ENCODE measurements at regions not wholly inside any gene's neighbourhood (a gene's known extent, or its start where the extent isn't known, plus 50 kb on each side); places are given as distances from the start of the nearest gene placed in this dataset.

DNA sequence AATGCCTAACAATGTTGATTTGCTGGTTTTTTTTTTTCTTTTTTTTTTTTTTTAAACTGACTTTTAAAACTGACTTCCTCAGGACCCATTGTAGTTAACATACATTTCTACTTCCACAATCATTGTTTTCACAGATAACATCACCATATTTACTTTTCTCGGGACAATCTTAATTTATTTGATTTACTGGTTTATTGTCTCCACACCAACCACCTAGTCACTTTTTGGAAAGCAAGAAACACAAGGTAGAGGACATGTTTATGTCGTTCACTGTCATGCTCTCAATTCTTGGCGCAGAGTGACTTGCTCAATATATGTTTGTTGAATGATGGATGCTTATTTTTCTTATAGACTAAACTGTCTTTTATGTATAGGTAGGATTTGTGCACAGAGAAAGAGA lies 2280.7 kb downstream of the MAT2B start:
- Mint-ChIP-seq H3K4me1 (peaks cover 4% of the 10 kb centered on the region), H3K27me3 (ENCODE audit: insufficient read depth) (no peaks in the 10 kb centered on the region), H3K4me3 (no peak overlapping the region), H3K9me3 (no peaks in the 10 kb centered on the region), H3K27ac (no peak overlapping the region), H3K36me3 (ENCODE audit: low read depth) (no peaks in the 10 kb centered on the region)
- 91 to 93% methylated on average over 3 of the region's 3 CpGs for WGBS, 2 experiments (ENCODE audit: insufficient coverage in 1 of 2, insufficient read length in 1 of 2)
- H3K27ac ChIP-seq (ENCODE audit: low read depth, low read length) = no peak overlapping the region
- no peaks in the 10 kb centered on the region for H3K27me3 ChIP-seq (ENCODE audit: control insufficient read depth, insufficient read depth, low read length, poor library complexity, severe bottlenecking)
- H3K36me3 ChIP-seq (ENCODE audit: control insufficient read depth, insufficient read depth, low read length) = no peaks in the 10 kb centered on the region
- H3K9ac ChIP-seq (ENCODE audit: extremely low read depth, low read length, poor library complexity, severe bottlenecking) = no peak overlapping the region
- no peak for DNase-seq
- TF ChIP-seq, protein P1, sequence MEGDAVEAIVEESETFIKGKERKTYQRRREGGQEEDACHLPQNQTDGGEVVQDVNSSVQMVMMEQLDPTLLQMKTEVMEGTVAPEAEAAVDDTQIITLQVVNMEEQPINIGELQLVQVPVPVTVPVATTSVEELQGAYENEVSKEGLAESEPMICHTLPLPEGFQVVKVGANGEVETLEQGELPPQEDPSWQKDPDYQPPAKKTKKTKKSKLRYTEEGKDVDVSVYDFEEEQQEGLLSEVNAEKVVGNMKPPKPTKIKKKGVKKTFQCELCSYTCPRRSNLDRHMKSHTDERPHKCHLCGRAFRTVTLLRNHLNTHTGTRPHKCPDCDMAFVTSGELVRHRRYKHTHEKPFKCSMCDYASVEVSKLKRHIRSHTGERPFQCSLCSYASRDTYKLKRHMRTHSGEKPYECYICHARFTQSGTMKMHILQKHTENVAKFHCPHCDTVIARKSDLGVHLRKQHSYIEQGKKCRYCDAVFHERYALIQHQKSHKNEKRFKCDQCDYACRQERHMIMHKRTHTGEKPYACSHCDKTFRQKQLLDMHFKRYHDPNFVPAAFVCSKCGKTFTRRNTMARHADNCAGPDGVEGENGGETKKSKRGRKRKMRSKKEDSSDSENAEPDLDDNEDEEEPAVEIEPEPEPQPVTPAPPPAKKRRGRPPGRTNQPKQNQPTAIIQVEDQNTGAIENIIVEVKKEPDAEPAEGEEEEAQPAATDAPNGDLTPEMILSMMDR (conservative IDR thresholded peaks at IDR 0.05) = no peak
- H3K4me3 ChIP-seq (ENCODE audit: low read length) = no peak overlapping the region
- H3K9me3 ChIP-seq (ENCODE audit: control insufficient read depth, low read length) = no peaks in the 10 kb centered on the region
- no peaks in the 10 kb centered on the region for H3K4me1 ChIP-seq (ENCODE audit: control insufficient read depth, insufficient read depth, low read length)

DNA sequence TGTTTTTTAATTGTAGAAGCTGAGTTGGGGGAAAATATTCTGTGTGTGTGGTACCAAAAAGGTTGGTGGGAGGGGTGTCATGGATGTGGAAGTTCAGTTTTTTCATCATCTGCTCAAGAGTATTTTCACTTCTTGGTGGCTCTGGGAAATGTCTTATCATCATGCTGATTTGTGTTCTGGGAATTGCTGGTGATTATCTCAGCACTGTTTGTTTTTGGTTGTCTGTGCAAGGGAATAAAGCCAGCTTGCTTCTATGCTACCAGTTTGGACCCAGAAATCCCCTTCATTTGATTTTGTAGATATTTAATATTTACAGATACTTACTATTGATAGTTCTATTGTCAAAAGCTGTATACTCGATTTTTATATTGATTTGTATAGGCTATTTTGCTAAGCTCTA lies 2289.7 kb downstream of the MAT2B start:
- H3K4me3 Mint-ChIP-seq = no peak overlapping the region

DNA sequence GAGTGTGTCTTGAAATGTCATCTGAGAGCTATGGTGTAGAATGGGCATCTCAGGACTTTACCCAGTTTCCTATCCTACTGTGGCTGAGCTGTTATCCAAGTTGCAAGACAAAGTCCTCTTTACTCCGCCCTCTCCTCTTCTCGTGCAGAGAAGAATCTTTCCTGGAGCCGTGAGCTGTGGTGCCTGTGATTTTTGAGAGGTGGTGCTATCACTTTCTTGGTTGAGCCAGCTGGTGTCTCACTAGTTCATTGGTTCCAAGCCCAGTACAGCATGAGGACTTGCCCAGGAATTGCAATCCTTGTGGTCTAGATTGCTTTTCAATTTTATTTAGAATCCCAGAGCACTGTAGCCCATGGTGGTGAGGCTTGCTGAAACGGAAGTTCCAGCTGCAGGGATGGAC lies 2300.3 kb downstream of the MAT2B start:
- no peak overlapping the region for H3K27ac Mint-ChIP-seq
- TF ChIP-seq, protein P1 (conservative IDR thresholded peaks at IDR 0.05) = peak; percentile 57
- H3K4me3 Mint-ChIP-seq = no peak overlapping the region
- Histone ChIP-seq H3K4me3 (ENCODE audit: low read length) (no peak overlapping the region), H3K36me3 (ENCODE audit: control insufficient read depth, insufficient read depth, low read length) (no peaks in the 10 kb centered on the region), H3K27me3 (ENCODE audit: control insufficient read depth, insufficient read depth, low read length, poor library complexity, severe bottlenecking) (no peaks in the 10 kb centered on the region), H3K9me3 (ENCODE audit: control insufficient read depth, low read length) (no peaks in the 10 kb centered on the region), H3K9ac (ENCODE audit: extremely low read depth, low read length, poor library complexity, severe bottlenecking) (no peak overlapping the region), H3K4me1 (ENCODE audit: control insufficient read depth, insufficient read depth, low read length) (no peaks in the 10 kb centered on the region), H3K27ac (ENCODE audit: low read depth, low read length) (no peak overlapping the region)
- H3K4me1 Mint-ChIP-seq = peaks cover 3% of the 10 kb centered on the region
- no peaks in the 10 kb centered on the region for H3K27me3 Mint-ChIP-seq (ENCODE audit: insufficient read depth)
- H3K36me3 Mint-ChIP-seq (ENCODE audit: low read depth) = no peaks in the 10 kb centered on the region
- no peaks in the 10 kb centered on the region for H3K9me3 Mint-ChIP-seq
- DNase-seq = peak; percentile 82
- 43% methylated on average over 4 of the region's 4 CpGs; no CpG with 5 or more reads in 1 of the 2 experiments for WGBS, 2 experiments (ENCODE audit: insufficient coverage in 1 of 2, insufficient read length in 1 of 2)

More for the DNA sequence above, 2289.7 kb downstream of the MAT2B start:
- Histone ChIP-seq H3K27ac (ENCODE audit: low read depth, low read length) (no peak overlapping the region), H3K4me1 (ENCODE audit: control insufficient read depth, insufficient read depth, low read length) (no peaks in the 10 kb centered on the region), H3K9me3 (ENCODE audit: control insufficient read depth, low read length) (no peaks in the 10 kb centered on the region), H3K4me3 (ENCODE audit: low read length) (no peak overlapping the region), H3K9ac (ENCODE audit: extremely low read depth, low read length, poor library complexity, severe bottlenecking) (no peak overlapping the region), H3K36me3 (ENCODE audit: control insufficient read depth, insufficient read depth, low read length) (no peaks in the 10 kb centered on the region), H3K27me3 (ENCODE audit: control insufficient read depth, insufficient read depth, low read length, poor library complexity, severe bottlenecking) (no peaks in the 10 kb centered on the region)
- H3K36me3 Mint-ChIP-seq (ENCODE audit: low read depth) = no peaks in the 10 kb centered on the region
- TF ChIP-seq, protein P1 (conservative IDR thresholded peaks at IDR 0.05) = no peak
- WGBS, 2 experiments (ENCODE audit: insufficient coverage in 1 of 2, insufficient read length in 1 of 2) = no CpG with 5 or more reads among the region's 1 CpG
- DNase-seq = no peak
- no peaks in the 10 kb centered on the region for H3K27me3 Mint-ChIP-seq (ENCODE audit: insufficient read depth)
- peaks cover 4% of the 10 kb centered on the region for H3K9me3 Mint-ChIP-seq
- H3K4me1 Mint-ChIP-seq = no peaks in the 10 kb centered on the region
- H3K27ac Mint-ChIP-seq = no peak overlapping the region

Measured in endodermal cell (in vitro differentiated cells).